GM12865 (cell line): ENCODE measurements at regions not wholly inside any gene's neighbourhood (a gene's known extent, or its start where the extent isn't known, plus 50 kb on each side); places are given as distances from the start of the nearest gene placed in this dataset.

Experiments
- DNase-seq: peaks from one replicate; pipeline ENCODE4 v3.0.0; 2010; ENCODE audit warnings: low read depth
- H3K4me3 ChIP-seq: 2 replicates; pipeline ENCODE4 v1.5.1; 2011; ENCODE audit warnings: mild to moderate bottlenecking, low read depth, low read length, control low read depth
- TF ChIP-seq, protein P1 (sequence below): IDR thresholded peaks from 2 replicates; pipeline ENCODE4 v1.5.1; 2011; ENCODE audit warnings: low read length, control low read depth, low read depth, inconsistent platforms; ENCODE audit not compliant: insufficient read depth; ENCODE audit errors: missing control alignments

DNA sequence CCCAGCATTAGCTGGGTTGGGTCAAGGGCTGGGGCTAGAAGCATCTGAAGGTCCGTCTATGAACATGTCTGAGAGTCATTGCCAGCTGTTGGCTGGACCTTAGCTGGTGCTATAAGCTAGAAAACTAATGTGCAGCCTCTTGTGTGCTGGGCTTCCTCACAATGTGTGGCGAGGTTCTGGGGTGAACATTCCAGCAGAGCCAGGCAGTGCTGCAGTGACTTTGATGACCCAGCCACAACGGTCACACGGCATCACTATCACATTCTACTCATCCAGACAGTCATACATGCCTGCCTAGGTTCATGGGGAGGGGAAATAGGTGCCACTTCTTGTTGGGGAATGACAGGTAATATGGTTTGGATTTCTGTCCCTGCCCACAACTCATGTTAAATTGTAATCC is 260.5 kb downstream of the CYP26B1 start:
- no peak for DNase-seq
- TF ChIP-seq, protein P1, sequence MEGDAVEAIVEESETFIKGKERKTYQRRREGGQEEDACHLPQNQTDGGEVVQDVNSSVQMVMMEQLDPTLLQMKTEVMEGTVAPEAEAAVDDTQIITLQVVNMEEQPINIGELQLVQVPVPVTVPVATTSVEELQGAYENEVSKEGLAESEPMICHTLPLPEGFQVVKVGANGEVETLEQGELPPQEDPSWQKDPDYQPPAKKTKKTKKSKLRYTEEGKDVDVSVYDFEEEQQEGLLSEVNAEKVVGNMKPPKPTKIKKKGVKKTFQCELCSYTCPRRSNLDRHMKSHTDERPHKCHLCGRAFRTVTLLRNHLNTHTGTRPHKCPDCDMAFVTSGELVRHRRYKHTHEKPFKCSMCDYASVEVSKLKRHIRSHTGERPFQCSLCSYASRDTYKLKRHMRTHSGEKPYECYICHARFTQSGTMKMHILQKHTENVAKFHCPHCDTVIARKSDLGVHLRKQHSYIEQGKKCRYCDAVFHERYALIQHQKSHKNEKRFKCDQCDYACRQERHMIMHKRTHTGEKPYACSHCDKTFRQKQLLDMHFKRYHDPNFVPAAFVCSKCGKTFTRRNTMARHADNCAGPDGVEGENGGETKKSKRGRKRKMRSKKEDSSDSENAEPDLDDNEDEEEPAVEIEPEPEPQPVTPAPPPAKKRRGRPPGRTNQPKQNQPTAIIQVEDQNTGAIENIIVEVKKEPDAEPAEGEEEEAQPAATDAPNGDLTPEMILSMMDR, result no peak
- no peak overlapping the region for H3K4me3 ChIP-seq

DNA sequence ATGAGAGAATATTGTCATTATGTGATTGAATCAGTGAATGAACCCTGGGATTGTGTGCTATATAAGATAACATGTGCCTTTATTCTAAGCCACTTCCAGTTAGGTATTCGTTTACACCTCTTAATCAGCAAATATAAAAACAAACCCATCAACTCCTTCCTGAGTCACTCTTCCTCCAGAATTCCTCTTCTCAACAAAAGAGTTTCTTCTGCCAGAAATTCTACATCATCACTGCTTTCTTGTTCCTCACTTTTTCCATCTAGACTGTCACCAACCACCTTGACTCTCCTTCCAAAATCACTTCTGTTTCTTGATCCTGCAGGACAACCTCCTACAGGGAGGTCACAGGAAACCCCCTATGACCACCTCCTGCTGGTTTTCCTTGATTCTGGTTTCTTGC is 261.4 kb downstream of the CYP26B1 start:
- DNase-seq, result no peak
- TF ChIP-seq, protein P1, result no peak
- no peak overlapping the region for H3K4me3 ChIP-seq

DNA sequence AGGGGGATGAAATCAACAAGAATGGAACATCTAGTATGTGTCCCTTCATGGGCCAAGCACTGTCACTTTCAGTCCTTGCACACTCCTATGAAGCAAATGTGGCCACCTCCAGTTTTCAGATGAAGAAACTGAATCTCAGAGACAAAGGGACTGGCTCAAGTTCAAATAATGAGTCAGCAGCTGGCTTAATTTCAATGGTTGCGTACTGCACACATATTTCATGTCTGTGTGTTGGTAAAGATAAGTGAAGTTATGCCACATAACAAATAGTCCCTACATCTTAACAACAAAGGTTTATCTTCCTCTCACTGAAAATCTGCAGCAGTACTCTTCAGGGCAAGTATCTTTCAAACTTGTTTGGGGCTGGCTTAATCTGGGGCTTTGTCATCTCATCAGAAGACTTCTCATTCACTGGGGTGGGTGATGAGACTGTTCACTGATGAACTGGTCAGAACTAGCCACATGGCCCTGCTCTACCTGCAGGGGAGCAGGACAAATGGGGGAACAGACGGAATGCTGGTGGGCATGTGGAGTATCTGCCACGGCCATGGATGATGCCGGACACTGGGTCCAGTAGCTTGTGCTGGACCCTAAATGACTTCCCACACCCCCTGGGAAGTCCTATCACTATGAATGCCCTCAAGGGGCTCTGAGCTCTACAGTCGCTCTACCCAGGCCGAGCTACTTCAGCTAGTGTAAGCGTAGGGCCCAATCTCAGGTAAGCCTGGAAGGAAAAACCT is 263.2 kb downstream of the CYP26B1 start:
- DNase-seq, result no peak
- TF ChIP-seq, protein P1, result no peak
- no peak overlapping the region for H3K4me3 ChIP-seq

DNA sequence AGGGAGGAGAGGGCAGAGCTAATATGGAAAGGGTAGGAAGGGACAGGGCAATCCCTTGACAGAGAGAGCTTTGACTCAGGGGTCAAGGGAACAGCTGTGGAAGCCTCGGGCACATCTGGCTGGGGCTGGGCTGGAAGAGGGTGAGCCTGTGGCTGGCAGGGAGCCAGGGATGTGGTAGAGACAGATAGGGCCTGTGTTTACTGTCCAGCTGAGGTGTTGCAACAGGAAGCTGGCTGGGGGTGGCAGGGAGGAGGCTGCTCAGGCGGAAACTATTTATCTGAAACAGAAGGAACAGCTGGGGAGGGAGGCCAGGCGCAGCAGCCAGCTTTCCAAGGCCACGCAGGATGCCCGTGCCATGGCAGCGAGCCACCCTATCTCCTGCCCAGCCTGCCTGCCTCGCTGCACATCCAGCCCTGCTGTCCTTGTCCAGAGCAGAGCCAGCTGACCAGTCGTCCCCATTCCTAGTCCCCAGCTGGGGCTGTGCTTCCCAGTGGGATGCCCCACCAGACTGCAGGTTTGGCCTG is 264.7 kb downstream of the CYP26B1 start:
- DNase-seq, result peak; percentile 7
- H3K4me3 ChIP-seq, result no peak overlapping the region

DNA sequence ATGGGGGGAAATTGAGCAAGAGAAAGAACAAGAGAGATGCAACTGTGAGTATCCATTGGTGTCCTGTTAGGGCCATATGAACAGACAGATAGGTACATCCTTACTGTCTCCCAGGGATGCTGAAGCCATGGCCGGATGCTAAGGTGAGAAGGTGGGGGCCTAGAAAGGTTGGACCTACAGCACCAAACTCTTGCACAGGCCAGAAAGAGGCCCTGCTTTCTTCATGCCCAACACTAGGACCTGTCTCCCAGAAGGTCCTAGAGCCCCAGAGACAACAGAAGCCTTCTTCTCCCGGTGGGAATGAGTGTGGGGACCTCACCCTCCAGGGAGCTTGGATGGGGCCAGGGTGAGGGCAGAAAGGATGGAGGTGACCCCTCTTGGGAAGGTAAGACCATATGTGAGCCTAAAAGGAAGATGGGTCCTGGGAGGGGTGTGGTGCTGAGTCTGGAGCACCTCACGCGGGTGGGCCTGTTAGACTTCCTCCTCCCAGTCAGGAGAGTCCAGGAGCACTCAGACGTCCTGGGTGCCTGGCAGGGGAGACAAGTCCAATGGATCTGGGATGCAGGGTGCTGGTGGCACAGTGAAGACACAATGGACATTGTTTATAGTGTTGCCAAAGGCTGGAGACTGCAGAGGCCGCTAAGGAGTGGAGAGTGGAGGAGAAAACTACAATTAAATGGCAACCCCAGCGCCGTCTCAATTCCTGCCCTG is 265.3 kb downstream of the CYP26B1 start:
- DNase-seq, result no peak
- H3K4me3 ChIP-seq, result no peak overlapping the region
- TF ChIP-seq, protein P1, result no peak

More for the DNA sequence above, 264.7 kb downstream of the CYP26B1 start:
- TF ChIP-seq, protein P1, result no peak

DNA sequence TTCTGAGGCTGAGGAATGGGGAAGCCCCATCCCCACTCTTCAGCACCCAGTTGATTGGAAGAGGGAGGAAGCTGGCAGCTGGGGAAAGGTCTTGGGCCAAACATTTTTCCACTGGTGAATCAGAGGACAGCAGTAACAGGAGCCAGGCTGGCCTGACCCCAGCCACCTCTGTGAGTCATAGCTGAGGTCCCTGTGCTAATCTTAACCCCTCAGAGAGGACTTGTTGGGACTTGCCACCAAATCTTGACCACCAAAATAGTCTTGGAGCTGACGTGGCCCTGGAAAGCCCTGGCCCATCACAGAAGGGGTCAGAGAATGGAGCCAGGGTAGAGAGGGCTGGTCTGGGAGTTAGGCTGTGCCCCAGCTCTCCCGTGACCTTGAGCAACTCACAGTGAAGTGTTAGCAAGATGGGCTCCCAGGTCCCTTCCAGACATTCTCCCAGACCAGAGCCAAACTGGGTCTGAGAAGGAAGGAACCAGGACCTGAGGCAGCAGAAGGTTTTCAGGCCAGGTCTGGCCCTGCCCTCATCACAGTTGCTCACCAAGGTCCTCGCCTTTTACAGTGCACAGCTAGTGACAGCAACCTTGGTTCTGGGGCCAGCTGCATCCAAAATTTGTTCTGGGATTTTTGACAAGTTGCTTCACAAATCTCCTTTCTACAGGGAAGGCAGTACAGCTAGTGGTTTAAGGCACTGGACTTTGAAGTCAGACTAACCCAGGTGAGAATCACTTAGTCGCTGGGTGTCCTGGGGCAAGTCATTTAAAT is 266.6 kb downstream of the CYP26B1 start:
- peak; percentile 21 for DNase-seq
- no peak overlapping the region for H3K4me3 ChIP-seq
- TF ChIP-seq, protein P1, result no peak
